OCI-LY3 (cell line): ENCODE measurements at regions not wholly inside any gene's neighbourhood (a gene's known extent, or its start where the extent isn't known, plus 50 kb on each side); places are given as distances from the start of the nearest gene placed in this dataset.

Experiments used
- CTCF ChIP-seq: fragments of 200-600, 300-600 bp; sonication (generic); IDR thresholded peaks from 2 replicates; pipeline ENCODE4 v1.5.1; 2014; ENCODE audit warnings: antibody characterized with exemption, low read length, low read depth
- EZH2phosphoT487 ChIP-seq: fragments of 200-600 bp; shearing (Covaris generic); IDR thresholded peaks from 2 replicates; pipeline ENCODE4 v1.6.1; 2018; ENCODE audit warnings: antibody characterized with exemption, mixed run types, low read depth

GRCh38 chr1:195064358-195064757 is 1543.9 kb downstream of the KCNT2 start:
- no peak for TF ChIP-seq CTCF
- TF ChIP-seq EZH2phosphoT487 = no peak
